Activated CD4-positive, alpha-beta memory T cell treated with anti-CD3 and anti-CD28 coated beads for 36 hours (primary cell): ENCODE measurements at regions not wholly inside any gene's neighbourhood (a gene's known extent, or its start where the extent isn't known, plus 50 kb on each side); places are given as distances from the start of the nearest gene placed in this dataset.

Source experiments
- CTCF ChIA-PET: fragments of 350-600 bp; sonication (Branson Sonifier 250); formaldehyde crosslinking; loops from one replicate; lab custom pipeline; 2021; ENCODE audit warnings: antibody characterized with exemption, inconsistent platforms; lab: Charles Lee
- POLR2A ChIA-PET: fragments of 350-600 bp; sonication (Branson Sonifier 250); formaldehyde crosslinking; loops from one replicate; lab custom pipeline; 2021; ENCODE audit warnings: antibody characterized with exemption; lab: Charles Lee
- DNase-seq: peaks from one replicate; pipeline ENCODE4 v3.0.0-alpha.2; 2020
- H3K27ac Mint-ChIP-seq: one replicate; pipeline ENCODE4 v1.8.0; 2021; ENCODE audit warnings: mixed read lengths
- H3K27me3 Mint-ChIP-seq: one replicate; pipeline ENCODE4 v1.8.0; 2021; ENCODE audit warnings: mixed read lengths
- H3K36me3 Mint-ChIP-seq: one replicate; pipeline ENCODE4 v1.8.0; 2021; ENCODE audit warnings: mixed read lengths
- H3K4me1 Mint-ChIP-seq: one replicate; pipeline ENCODE4 v1.8.0; 2021; ENCODE audit warnings: low read depth, mixed read lengths
- H3K4me3 Mint-ChIP-seq: one replicate; pipeline ENCODE4 v1.8.0; 2021; ENCODE audit warnings: mild to moderate bottlenecking, mixed read lengths
- H3K9me3 Mint-ChIP-seq: one replicate; pipeline ENCODE4 v1.8.0; 2021; ENCODE audit warnings: mixed read lengths
- intact Hi-C: fragments of 100-400 bp; cut with micrococcal nuclease; formaldehyde crosslinking; loops from one replicate; pipeline ENCODE4 v1.15.1; 2023

DNA sequence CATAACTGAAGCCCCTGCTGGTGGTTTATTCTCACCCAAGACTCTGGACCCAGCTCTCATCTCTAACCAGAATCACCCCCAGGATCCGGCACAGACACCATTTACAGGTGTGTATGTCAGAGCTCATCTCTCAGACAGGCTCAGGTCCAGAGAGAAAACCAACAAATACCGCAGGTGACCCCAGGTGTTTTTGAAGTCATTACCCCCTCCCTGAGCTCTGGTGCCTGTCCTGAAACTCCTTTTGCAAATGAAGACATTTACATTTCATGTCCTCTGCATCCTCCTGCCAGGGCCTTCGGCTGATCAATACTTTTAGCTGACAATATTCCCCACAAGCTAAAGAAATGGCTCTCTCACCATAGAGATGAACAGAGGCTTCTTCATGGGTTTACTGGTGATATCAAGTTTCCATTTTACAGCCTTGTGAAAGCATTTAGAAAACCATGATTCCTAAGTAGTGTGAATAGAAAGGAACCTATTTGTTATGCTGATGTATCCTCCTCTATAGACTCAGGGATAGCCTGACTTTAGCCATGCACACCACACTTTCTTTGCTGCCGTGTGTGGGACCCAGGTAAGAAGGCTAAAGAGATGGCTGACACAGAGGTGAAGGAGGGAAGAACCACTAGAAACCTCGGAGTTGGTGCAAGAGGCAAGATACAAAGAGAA is 131.3 kb downstream of the KCTD15 start:
- CTCF ChIA-PET: no interaction called here
- no peak for DNase-seq
- Mint-ChIP-seq H3K27me3 (peaks cover 13% of the 10 kb centered on the region), H3K4me3 (no peak overlapping the region), H3K4me1 (no peaks in the 10 kb centered on the region), H3K36me3 (no peaks in the 10 kb centered on the region), H3K27ac (no peak overlapping the region), H3K9me3 (no peaks in the 10 kb centered on the region)
- intact Hi-C loops: no loop called here
- POLR2A ChIA-PET: no interaction called here

DNA sequence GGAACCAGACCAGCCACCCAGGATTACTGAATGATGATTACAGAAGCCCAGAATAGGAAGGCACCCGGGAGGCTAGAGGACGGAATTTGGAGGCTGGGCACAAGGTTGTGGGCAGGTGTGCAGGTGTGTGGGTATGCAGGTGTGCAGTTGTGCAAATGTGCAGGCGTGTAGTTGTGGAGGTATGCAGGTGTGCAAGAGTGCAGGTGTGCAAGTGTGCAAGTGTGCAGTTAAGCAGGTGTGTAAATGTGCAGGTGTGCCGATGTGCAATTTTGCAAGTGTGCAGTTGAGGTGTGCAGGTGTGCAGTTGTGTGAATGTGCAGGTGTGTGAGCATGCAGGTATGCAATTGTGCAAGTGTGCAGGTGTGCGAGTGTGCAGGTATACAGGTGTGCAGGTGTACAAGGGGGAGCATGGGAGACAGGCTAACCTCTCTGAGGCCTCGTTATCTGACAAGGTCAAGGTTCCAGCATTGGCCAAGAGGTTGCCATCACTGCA is 131.8 kb downstream of the KCTD15 start:
- no peak overlapping the region for H3K27ac Mint-ChIP-seq
- H3K27me3 Mint-ChIP-seq: peaks cover 15% of the 10 kb centered on the region
- H3K36me3 Mint-ChIP-seq: no peaks in the 10 kb centered on the region
- no peak for DNase-seq
- ChIA-PET CTCF (no interaction called here), POLR2A (no interaction called here)
- H3K4me1 Mint-ChIP-seq: no peaks in the 10 kb centered on the region
- peaks cover 5% of the 10 kb centered on the region for H3K9me3 Mint-ChIP-seq
- intact Hi-C loops: no loop called here
- H3K4me3 Mint-ChIP-seq: no peak overlapping the region

DNA sequence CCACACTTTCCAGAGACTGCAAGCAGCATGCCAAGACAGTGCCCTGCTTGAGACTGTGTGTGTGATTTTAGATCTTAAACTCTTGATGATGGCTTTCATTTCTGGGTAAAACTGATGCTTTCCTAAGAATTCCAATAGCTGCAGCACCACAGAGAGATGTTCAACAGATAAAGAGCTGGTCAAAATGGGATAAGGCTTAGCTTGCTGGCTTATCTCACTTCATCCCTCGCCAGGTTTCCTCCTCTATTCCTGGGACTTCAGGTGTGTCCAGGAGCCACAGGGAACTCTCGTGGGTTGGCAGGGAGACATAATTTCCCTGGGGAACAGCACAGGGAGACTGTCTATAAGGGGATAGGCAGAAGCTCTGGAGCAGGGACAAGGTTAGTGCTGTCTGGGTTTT is 137.3 kb downstream of the KCTD15 start:
- intact Hi-C loops: no loop called here
- H3K36me3 Mint-ChIP-seq: no peaks in the 10 kb centered on the region
- peaks cover 16% of the 10 kb centered on the region for H3K9me3 Mint-ChIP-seq
- POLR2A ChIA-PET: no interaction called here
- H3K4me1 Mint-ChIP-seq: no peaks in the 10 kb centered on the region
- no peak for DNase-seq
- peaks cover 13% of the 10 kb centered on the region for H3K27me3 Mint-ChIP-seq
- no peak overlapping the region for H3K4me3 Mint-ChIP-seq
- CTCF ChIA-PET: interaction anchor here (0.6 kb wide), 1 partner anchor 160 kb away, joined by 3 read pairs; no protein-coding TSS in a partner anchor
- no peak overlapping the region for H3K27ac Mint-ChIP-seq

DNA sequence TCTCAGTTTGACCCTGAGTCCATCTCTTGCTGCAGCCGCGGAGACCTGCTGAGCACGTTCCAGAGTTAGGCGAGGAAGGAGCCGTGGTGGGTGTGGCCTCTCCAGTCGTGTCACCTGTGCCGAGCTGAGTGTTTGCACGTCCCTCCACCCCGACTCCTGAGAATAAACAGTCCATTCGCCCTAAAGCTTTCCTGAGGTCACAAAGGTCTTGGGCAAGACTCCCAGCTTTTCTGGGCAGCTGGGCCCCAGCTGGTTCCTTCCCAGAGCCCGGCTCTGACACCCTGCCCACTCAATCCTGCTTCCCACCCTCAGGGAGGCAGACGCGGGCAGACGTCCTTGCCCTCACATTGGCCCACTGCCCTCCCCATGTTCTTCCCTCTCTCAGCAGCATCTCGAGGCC is 142.2 kb downstream of the KCTD15 start:
- Mint-ChIP-seq H3K27me3 (peaks cover 5% of the 10 kb centered on the region), H3K27ac (no peak overlapping the region), H3K4me1 (no peaks in the 10 kb centered on the region), H3K9me3 (peaks cover 7% of the 10 kb centered on the region), H3K4me3 (no peak overlapping the region), H3K36me3 (no peaks in the 10 kb centered on the region)
- ChIA-PET POLR2A (no interaction called here), CTCF (no interaction called here)
- intact Hi-C loops: no loop called here
- no peak for DNase-seq

DNA sequence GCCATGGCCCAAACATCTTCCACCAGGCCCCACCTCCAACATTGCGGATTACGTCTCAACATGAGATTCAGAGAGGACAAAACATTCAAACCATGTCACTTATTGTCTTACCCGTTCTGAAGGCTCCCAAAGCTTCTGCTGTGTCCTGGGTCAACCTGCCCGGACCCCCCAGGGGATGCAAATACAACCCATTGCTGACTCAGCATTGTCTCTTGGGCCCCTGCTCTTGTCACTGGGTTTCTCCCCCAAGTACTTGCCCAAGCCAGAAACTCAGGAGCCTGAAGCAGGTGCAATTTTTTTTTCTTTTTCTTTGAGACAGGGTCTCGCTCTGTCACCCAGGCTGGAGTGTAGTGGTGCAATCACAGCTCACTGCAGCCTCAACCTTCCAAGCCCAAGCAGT is 144.5 kb downstream of the KCTD15 start:
- ChIA-PET POLR2A (no interaction called here), CTCF (no interaction called here)
- Mint-ChIP-seq H3K9me3 (no peaks in the 10 kb centered on the region), H3K27ac (no peak overlapping the region), H3K4me3 (no peak overlapping the region), H3K4me1 (no peaks in the 10 kb centered on the region), H3K27me3 (no peaks in the 10 kb centered on the region), H3K36me3 (no peaks in the 10 kb centered on the region)
- no peak for DNase-seq
- intact Hi-C loops: no loop called here

DNA sequence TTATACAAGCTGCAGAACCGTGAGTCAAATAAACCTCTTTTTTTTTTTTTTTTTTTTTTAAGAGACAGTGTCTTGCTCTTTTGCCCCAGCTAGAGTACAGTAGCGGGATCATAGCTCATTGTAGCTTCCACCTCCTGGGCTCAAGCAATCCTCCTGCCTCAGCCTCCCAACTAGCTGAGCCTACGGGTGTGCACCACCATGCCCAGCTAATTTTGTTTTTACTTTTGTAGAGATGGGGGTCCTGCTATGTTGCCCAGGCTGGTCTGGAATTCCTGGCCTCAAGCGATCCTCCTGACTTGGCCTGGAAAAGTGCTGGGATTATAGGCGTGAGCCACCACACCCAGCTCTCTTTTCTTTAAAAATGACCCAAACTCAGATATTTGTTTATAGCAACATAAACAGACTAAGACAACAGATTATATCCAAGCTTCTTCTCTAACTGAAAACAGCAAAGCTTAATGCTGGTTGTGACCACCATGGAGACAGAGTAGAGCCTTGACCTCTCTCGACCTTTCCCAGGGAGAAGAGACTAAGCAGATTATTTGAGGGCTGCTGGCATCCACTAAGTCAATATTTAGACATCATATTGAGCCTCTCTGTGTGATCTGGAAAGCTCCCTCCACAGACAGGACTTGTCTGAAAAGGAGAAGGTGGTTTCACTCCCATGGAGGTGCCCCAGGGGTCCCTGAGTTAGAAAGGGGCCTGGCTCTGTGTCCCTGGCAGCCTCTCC is 150.0 kb downstream of the KCTD15 start:
- Mint-ChIP-seq H3K36me3 (no peaks in the 10 kb centered on the region), H3K4me3 (no peak overlapping the region), H3K27me3 (peaks cover 4% of the 10 kb centered on the region), H3K27ac (no peak overlapping the region), H3K4me1 (no peaks in the 10 kb centered on the region), H3K9me3 (no peaks in the 10 kb centered on the region)
- DNase-seq: no peak
- ChIA-PET POLR2A (no interaction called here), CTCF (interaction anchor here (0.6 to 2.6 kb wide), 3 partner anchors 52 to 169 kb away, joined by 3 to 8 read pairs (median 3); no protein-coding TSS in a partner anchor)
- intact Hi-C loops: no loop called here

DNA sequence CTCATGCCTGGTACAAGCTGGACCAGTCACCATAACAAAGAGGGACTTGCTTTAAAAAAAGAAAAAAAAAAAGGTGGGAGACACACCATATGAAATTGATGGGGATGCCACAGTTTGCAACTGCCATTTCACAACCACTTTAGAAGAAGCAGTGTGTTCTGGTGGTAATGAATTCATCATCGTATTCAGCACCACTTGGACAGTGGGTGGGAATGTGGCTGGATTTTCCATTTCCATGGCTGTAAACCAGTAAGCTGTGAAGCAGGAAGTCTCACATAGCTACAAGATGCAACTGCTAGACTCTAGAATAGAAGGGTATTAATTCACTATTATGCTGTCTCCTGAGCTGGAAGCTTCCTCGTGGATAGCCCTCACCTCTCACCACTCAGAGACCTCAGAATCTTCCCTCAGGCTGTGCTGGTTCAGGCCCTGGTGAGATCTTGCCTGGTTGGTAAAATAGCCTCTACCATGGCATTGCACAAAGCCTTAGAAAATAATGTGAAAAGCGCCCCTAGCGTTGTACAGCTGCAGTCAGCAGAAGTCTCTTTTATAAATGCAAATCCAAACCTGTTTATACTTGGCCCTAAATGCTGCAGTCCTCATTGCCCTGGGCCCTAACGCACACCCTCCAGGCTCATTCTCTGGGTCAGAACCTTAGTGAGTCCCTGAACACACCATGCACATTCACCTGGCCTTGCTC is 150.7 kb downstream of the KCTD15 start:
- Mint-ChIP-seq H3K4me3 (no peak overlapping the region), H3K4me1 (no peaks in the 10 kb centered on the region), H3K27me3 (peaks cover 4% of the 10 kb centered on the region), H3K27ac (no peak overlapping the region), H3K9me3 (no peaks in the 10 kb centered on the region), H3K36me3 (no peaks in the 10 kb centered on the region)
- CTCF ChIA-PET: interaction anchor here (1.1 to 2.6 kb wide), 2 partner anchors 51 to 170 kb away, joined by 3 to 8 read pairs; no protein-coding TSS in a partner anchor
- DNase-seq: no peak
- POLR2A ChIA-PET: no interaction called here
- intact Hi-C loops: no loop called here

DNA sequence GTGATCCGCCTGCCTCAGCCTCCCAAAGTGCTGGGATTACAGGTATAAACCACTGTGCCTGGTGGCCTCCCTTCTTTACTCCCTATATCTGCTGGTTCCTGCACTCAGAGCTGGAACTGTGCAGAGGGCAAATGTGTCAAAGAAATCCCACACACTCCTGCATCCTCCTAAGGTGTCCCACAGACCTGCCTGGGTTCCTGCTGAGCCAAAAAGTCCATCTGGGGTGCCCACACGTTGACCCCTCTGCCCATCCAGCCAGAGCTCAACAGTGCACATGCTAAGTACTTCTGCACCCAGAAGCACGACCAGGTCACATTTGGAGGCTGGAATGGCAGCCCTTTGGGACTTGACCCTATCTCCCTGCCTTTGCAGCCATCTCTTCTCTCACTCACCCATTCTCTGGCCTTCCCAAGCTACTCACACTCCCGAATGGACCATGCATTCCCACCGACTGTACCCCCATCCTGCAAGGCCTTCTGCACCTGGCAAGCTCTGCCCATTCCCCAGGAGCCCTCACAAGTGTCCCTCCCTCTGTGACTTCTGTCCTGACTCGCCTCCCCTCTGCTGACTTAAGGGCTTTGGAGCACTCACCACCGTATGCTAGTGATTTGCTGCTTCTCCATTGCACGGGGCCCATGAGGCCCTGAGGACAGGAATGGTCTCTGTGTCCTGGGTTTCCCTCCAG is 152.1 kb downstream of the KCTD15 start:
- no peaks in the 10 kb centered on the region for H3K36me3 Mint-ChIP-seq
- ChIA-PET CTCF (interaction anchor here (0.7 to 1.0 kb wide), 2 partner anchors 171 to 933 kb away, joined by 3 to 5 read pairs; no protein-coding TSS in a partner anchor), POLR2A (no interaction called here)
- peaks cover 4% of the 10 kb centered on the region for H3K27me3 Mint-ChIP-seq
- no peak overlapping the region for H3K27ac Mint-ChIP-seq
- H3K9me3 Mint-ChIP-seq: no peaks in the 10 kb centered on the region
- H3K4me1 Mint-ChIP-seq: no peaks in the 10 kb centered on the region
- intact Hi-C loops: no loop called here
- no peak for DNase-seq
- H3K4me3 Mint-ChIP-seq: no peak overlapping the region

DNA sequence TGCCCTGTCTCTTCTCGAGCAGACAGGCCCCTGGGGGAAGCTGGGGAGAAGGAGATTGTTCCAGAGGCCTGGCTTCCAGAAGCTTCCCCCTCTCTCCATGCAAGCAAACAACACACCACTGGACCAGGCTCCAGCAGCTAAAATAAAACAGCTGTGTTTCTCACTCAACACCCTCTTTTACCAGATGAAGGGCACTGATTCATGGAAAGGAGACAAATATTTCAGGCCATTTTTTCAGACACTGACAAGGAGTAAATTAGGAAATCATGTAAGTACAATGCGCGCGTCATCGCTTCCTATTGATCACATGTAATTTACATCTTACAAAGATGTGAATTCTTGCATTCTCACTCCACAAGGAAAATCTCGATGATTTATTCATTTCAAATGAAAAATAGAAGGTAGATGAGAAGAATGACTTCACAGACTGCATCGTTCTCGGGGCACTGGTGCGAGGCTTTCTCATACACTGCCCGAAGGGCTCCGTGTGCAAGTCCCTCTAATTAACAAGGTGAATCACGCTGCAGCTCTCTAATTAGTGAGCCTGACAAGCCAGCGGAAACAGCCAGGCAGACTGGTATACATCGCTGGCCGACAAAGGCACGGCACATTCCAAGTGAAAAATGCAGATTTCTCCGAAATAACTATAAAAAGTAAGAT is 153.6 kb downstream of the KCTD15 start:
- POLR2A ChIA-PET: no interaction called here
- no peak overlapping the region for H3K4me3 Mint-ChIP-seq

DNA sequence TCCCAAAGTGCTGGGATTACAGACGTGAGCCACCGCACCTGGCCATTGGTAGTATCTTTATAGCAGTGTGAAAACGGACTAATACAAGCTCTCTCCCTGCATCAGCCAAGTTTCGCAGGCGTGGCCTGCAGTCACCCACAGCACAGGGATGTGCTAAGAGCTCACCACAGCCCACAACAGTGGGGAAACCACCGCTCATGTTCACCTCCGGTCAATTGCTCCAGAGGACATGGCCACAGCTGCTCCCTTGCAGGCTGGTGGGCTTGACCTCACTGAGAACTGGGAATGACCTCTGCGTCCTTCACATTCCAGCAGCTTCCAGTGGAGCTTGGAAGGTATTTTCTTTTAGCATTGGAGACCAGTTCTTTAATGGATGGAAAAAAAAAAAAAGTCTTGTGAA is 156.4 kb downstream of the KCTD15 start:
- intact Hi-C loops: no loop called here
- Mint-ChIP-seq H3K4me1 (no peaks in the 10 kb centered on the region), H3K4me3 (no peak overlapping the region), H3K27me3 (peaks cover 4% of the 10 kb centered on the region), H3K27ac (no peak overlapping the region), H3K9me3 (no peaks in the 10 kb centered on the region), H3K36me3 (no peaks in the 10 kb centered on the region)
- ChIA-PET POLR2A (no interaction called here), CTCF (no interaction called here)
- DNase-seq: no peak

More for the DNA sequence above, 153.6 kb downstream of the KCTD15 start:
- no peaks in the 10 kb centered on the region for H3K9me3 Mint-ChIP-seq
- H3K27ac Mint-ChIP-seq: no peak overlapping the region
- no peaks in the 10 kb centered on the region for H3K36me3 Mint-ChIP-seq
- peaks cover 4% of the 10 kb centered on the region for H3K27me3 Mint-ChIP-seq
- H3K4me1 Mint-ChIP-seq: no peaks in the 10 kb centered on the region
- no peak for DNase-seq
- CTCF ChIA-PET: interaction anchor here (0.8 kb wide), 1 partner anchor 10 kb away, joined by 3 read pairs; no protein-coding TSS in a partner anchor
- intact Hi-C loops: no loop called here

DNA sequence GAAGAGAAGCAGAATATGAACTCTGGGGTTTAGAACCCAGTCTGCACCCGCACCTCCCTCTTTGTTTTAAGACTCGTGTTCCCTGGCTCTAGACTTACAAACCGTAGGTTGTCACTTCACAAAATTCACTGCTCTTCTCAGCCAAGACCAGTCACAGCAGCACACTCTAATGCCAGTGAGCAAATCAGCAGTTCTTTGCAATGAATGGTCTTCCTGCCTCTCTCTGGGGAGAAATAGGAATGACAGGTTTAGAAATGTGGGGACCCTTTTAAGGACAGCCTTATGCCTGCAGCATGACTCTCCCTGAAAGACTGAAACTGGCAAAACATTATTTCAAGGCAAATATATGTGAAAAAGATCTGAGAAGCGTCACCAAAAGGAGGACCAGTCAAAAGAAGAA is 156.9 kb downstream of the KCTD15 start:
- H3K36me3 Mint-ChIP-seq: no peaks in the 10 kb centered on the region

More for the DNA sequence above, 156.9 kb downstream of the KCTD15 start:
- Mint-ChIP-seq H3K27me3 (peaks cover 4% of the 10 kb centered on the region), H3K27ac (no peak overlapping the region), H3K4me1 (no peaks in the 10 kb centered on the region), H3K4me3 (no peak overlapping the region), H3K9me3 (no peaks in the 10 kb centered on the region)
- intact Hi-C loops: no loop called here
- POLR2A ChIA-PET: no interaction called here
- CTCF ChIA-PET: no interaction called here
- DNase-seq: no peak
